A673 (cell line): ENCODE measurements at regions not wholly inside any gene's neighbourhood (a gene's known extent, or its start where the extent isn't known, plus 50 kb on each side); places are given as distances from the start of the nearest gene placed in this dataset.

ENCODE experiments used
- BruUV-seq: library from RNA; stranded (reverse); fragments of 400-500 nt; replicated peaks from 2 replicates; lab custom pipeline; 2021; lab: Mats Ljungman, UMichigan
- CTCF ChIA-PET: fragments of 300-600 bp; sonication (Branson Sonifier 250); formaldehyde crosslinking; loops from one replicate; lab custom pipeline; 2022; ENCODE audit warnings: antibody characterized with exemption; lab: Charles Lee
- POLR2A ChIA-PET: fragments of 300-600 bp; sonication (Branson Sonifier 250); formaldehyde crosslinking; loops from one replicate; lab custom pipeline; 2022; ENCODE audit warnings: antibody characterized with exemption; ENCODE audit not compliant: low non-redundant PET; lab: Charles Lee
- DNase-seq: peaks from one replicate; pipeline ENCODE4 v3.0.0-alpha.2; 2015; ENCODE audit warnings: low spot score
- H3K27ac ChIP-seq: fragments of 200-600 bp; sonication (generic); 2 replicates; pipeline ENCODE4 v1.5.1; 2016; ENCODE audit warnings: mixed run types, low read depth, mild to moderate bottlenecking, mixed read lengths, antibody characterized with exemption, low read length; ENCODE audit not compliant: poor library complexity, severe bottlenecking
- H3K27me3 ChIP-seq: fragments of 200-600 bp; sonication (generic); replicated peaks from 2 replicates; pipeline ENCODE4 v1.6.1; 2017; ENCODE audit warnings: mixed run types, low read depth, mild to moderate bottlenecking, mixed read lengths, antibody characterized with exemption, low read length; ENCODE audit not compliant: insufficient read depth, poor library complexity
- H3K36me3 ChIP-seq: fragments of 200-600 bp; sonication (generic); 2 replicates; pipeline ENCODE4 v1.6.1; 2016; ENCODE audit warnings: mixed run types, mild to moderate bottlenecking, mixed read lengths, antibody characterized with exemption, low read length; ENCODE audit not compliant: insufficient read depth, poor library complexity, severe bottlenecking
- H3K4me1 ChIP-seq: fragments of 200-600 bp; sonication (generic); 2 replicates; pipeline ENCODE4 v1.6.1; 2017; ENCODE audit warnings: mixed run types, mild to moderate bottlenecking, mixed read lengths, antibody characterized with exemption, low read length; ENCODE audit not compliant: insufficient read depth, poor library complexity, severe bottlenecking
- H3K4me3 ChIP-seq: fragments of 200-600 bp; sonication (generic); 2 replicates; pipeline ENCODE4 v1.5.1; 2016; ENCODE audit warnings: low read depth, mixed run types, mild to moderate bottlenecking, mixed read lengths, low read length; ENCODE audit not compliant: poor library complexity, severe bottlenecking
- H3K9me3 ChIP-seq: fragments of 200-600 bp; sonication (generic); 2 replicates; pipeline ENCODE4 v1.6.1; 2016; ENCODE audit warnings: mixed run types, low read depth, mild to moderate bottlenecking, mixed read lengths, antibody characterized with exemption, low read length; ENCODE audit not compliant: poor library complexity, severe bottlenecking
- CTCF ChIP-seq: fragments of 300-800, 200-600 bp; sonication (generic); conservative IDR thresholded peaks from 2 replicates; pipeline ENCODE4 v1.5.1; 2017; ENCODE audit warnings: low read depth, mild to moderate bottlenecking, antibody characterized with exemption, low read length, moderate library complexity, mixed read lengths
- EZH2 ChIP-seq: fragments of 200-600 bp; sonication (generic); IDR thresholded peaks from 2 replicates; pipeline ENCODE4 v1.6.1; 2017; ENCODE audit warnings: borderline replicate concordance, low read depth, mild to moderate bottlenecking, mixed read lengths, antibody characterized with exemption, low read length; ENCODE audit not compliant: poor library complexity, severe bottlenecking
- intact Hi-C: fragments of 100-400 bp; cut with micrococcal nuclease; formaldehyde crosslinking; loops from one replicate; pipeline ENCODE4 v1.10.0; 2022; ENCODE audit not compliant: unreplicated experiment

GRCh38 chr18:38634117-38634516, 1068.5 kb upstream of the CELF4 start:
- H3K27me3 ChIP-seq: no peaks in the 10 kb centered on the region
- no peak for DNase-seq
- no peaks in the 10 kb centered on the region for H3K4me1 ChIP-seq
- ChIA-PET POLR2A (no interaction called here), CTCF (no interaction called here)
- intact Hi-C loops: no loop called here
- H3K36me3 ChIP-seq: no peaks in the 10 kb centered on the region
- H3K9me3 ChIP-seq: no peaks in the 10 kb centered on the region
- H3K27ac ChIP-seq: no peak overlapping the region
- no peak overlapping the region for H3K4me3 ChIP-seq
- no TSS peak for BruUV-seq
- TF ChIP-seq EZH2: no peak
- TF ChIP-seq CTCF: no peak

- intact Hi-C loops: no loop called here
- Histone ChIP-seq H3K9me3 (no peaks in the 10 kb centered on the region), H3K27me3 (no peaks in the 10 kb centered on the region), H3K36me3 (no peaks in the 10 kb centered on the region), H3K27ac (no peak overlapping the region), H3K4me3 (no peak overlapping the region), H3K4me1 (no peaks in the 10 kb centered on the region)
- DNase-seq: no peak
- no TSS peak for BruUV-seq
- TF ChIP-seq CTCF (no peak), EZH2 (no peak)
- ChIA-PET POLR2A (no interaction called here), CTCF (no interaction called here)
These were observed 1067.7 kb upstream of the CELF4 start for GRCh38 chr18:38633333-38633732.

DNA sequence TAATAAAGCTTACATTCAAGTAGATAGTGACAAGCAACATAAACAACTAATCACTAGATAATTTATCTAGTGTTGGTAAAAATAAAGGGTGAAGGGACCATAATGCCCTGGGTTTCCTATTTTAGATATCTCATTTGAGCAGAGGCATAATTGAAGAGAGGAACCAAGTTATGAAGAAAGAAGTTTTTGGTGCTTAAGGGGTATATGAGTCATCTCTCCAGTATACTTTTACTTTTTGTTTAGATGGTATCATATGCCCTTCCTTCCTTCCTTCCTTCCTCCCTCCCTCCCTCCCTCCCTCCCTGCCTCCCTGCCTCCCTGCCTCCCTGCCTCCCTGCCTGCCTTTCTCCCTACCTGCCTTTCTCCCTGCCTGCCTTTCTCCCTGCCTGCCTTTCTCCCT, 1053.5 kb upstream of the CELF4 start:
- intact Hi-C loops: no loop called here
- BruUV-seq: no TSS peak
- TF ChIP-seq EZH2 (no peak), CTCF (no peak)
- H3K36me3 ChIP-seq: no peaks in the 10 kb centered on the region
- POLR2A ChIA-PET: no interaction called here
- H3K27ac ChIP-seq: no peak overlapping the region
- DNase-seq: no peak
- no peaks in the 10 kb centered on the region for H3K27me3 ChIP-seq
- H3K4me3 ChIP-seq: no peak overlapping the region
- no peaks in the 10 kb centered on the region for H3K9me3 ChIP-seq
- H3K4me1 ChIP-seq: no peaks in the 10 kb centered on the region
- CTCF ChIA-PET: no interaction called here
